Kidney (tissue), 13 donors: ENCODE measurements at regions not wholly inside any gene's neighbourhood (a gene's known extent, or its start where the extent isn't known, plus 50 kb on each side); places are given as distances from the start of the nearest gene placed in this dataset.
"Not testable (repeated sequence)": the region's sequence is repeated elsewhere in the genome, so short reads cannot be mapped to it uniquely, and the experiment has no call there.

Source experiments
- DNase-seq, 5 donors: peaks; one replicate each; pipeline ENCODE4 v3.0.0-alpha.2; 2013 to 2020
- FAIRE-seq: peaks from 2 replicates; lab custom pipeline; 2012; peaks lifted over from hg19 to GRCh38; lab: Jason Lieb, UNC
- H3K27ac ChIP-seq, 2 donors: one replicate each; pipeline ENCODE4 v1.7.0; 2013; ENCODE audit warnings: low read depth in 2 of 2, low read length in 2 of 2, inconsistent platforms in 1 of 2
- H3K27me3 ChIP-seq: one replicate; pipeline ENCODE4 v1.7.1; 2013; ENCODE audit warnings: low read length, inconsistent platforms; ENCODE audit not compliant: control insufficient read depth, insufficient read depth
- H3K36me3 ChIP-seq, 3 donors: one replicate each; pipeline versions ENCODE4 v1.7.0 to v1.7.1; 2013; ENCODE audit warnings: low read length in 3 of 3, control low read depth in 1 of 3, inconsistent platforms in 1 of 3; ENCODE audit not compliant: insufficient read depth in 3 of 3, control insufficient read depth in 2 of 3
- H3K4me1 ChIP-seq, 3 donors: one replicate each; pipeline versions ENCODE4 v1.7.0 to v1.7.1; 2013; ENCODE audit warnings: low read length in 3 of 3, inconsistent platforms in 1 of 3, low read depth in 1 of 3; ENCODE audit not compliant: control insufficient read depth in 2 of 3, insufficient read depth in 2 of 3
- H3K4me3 ChIP-seq, 3 donors: one replicate each; pipeline versions ENCODE4 v1.7.0 to v1.8.1; 2013; ENCODE audit warnings: low read length in 3 of 3, control low read depth in 1 of 3, inconsistent platforms in 1 of 3
- H3K9ac ChIP-seq, 3 donors: one replicate each; pipeline versions ENCODE4 v1.7.0 to v1.7.1; 2013; ENCODE audit warnings: low read length in 3 of 3, control low read depth in 1 of 3, inconsistent platforms in 1 of 3
- H3K9me3 ChIP-seq, 3 donors: one replicate each; pipeline versions ENCODE4 v1.7.0 to v1.7.1; 2013; ENCODE audit warnings: low read length in 3 of 3, control low read depth in 1 of 3, inconsistent platforms in 1 of 3; ENCODE audit not compliant: control insufficient read depth in 2 of 3, insufficient read depth in 1 of 3
- CTCF ChIP-seq: IDR thresholded peaks from 3 replicates; pipeline ENCODE4 v1.5.1; 2012; ENCODE audit warnings: mild to moderate bottlenecking, moderate library complexity, borderline replicate concordance; ENCODE audit not compliant: insufficient read depth; ENCODE audit errors: extremely low read depth
- intact Hi-C: fragments of 100-400 bp; cut with DNase I; formaldehyde crosslinking; loops from one replicate; pipeline ENCODE4 v1.11.1; 2022
- donor health status: control.
- donor health status: control.
- donor health status: control.
- donor health status: control.
- donor health status: control.
- donor health status: DM: yes; HTN: yes; CAD: no.
- donor health status: Normal renal cell carcinoma (clear cell type).

GRCh38 chr13:21240586-21240985 is 64.1 kb downstream of the MRPL57 start:
- Histone ChIP-seq H3K27ac (no peak overlapping the region), H3K9ac (no peak overlapping the region), H3K27me3 (no peaks in the 10 kb centered on the region), H3K4me1 (no peaks in the 10 kb centered on the region), H3K36me3 (no peaks in the 10 kb centered on the region), H3K4me3 (no peak overlapping the region), H3K9me3 (no peaks in the 10 kb centered on the region)
- no peak for DNase-seq
- no peak for TF ChIP-seq CTCF
- intact Hi-C loops: no loop called here
- no peak for FAIRE-seq

- H3K4me3 ChIP-seq: no peak overlapping the region
- FAIRE-seq (no peak), DNase-seq (peak in 3 of 5 donors; percentile 21 to 35 (median 32))
- H3K9ac ChIP-seq: no peak overlapping the region
- H3K27me3 ChIP-seq: no peaks in the 10 kb centered on the region
- H3K9me3 ChIP-seq: no peaks in the 10 kb centered on the region
- TF ChIP-seq CTCF: no peak
- H3K36me3 ChIP-seq: no peaks in the 10 kb centered on the region
- H3K4me1 ChIP-seq: no peaks in the 10 kb centered on the region
- intact Hi-C loops: no loop called here
- no peak overlapping the region for H3K27ac ChIP-seq
These were observed 65.8 kb downstream of the MRPL57 start for GRCh38 chr13:21242236-21242635.

- no peaks in the 10 kb centered on the region for H3K36me3 ChIP-seq
- no peaks in the 10 kb centered on the region for H3K4me1 ChIP-seq
- FAIRE-seq: no peak
- H3K9ac ChIP-seq: no peak overlapping the region
- no peak overlapping the region for H3K27ac ChIP-seq
- intact Hi-C loops: no loop called here
- H3K9me3 ChIP-seq: no peaks in the 10 kb centered on the region
- TF ChIP-seq CTCF: no peak
- H3K27me3 ChIP-seq: no peaks in the 10 kb centered on the region
- H3K4me3 ChIP-seq: no peak overlapping the region
- DNase-seq: peak in 2 of 5 donors; percentile 27 to 46
These were observed 66.8 kb downstream of the MRPL57 start for GRCh38 chr13:21243045-21243897.

GRCh38 chr13:21243898-21244184 is 67.4 kb downstream of the MRPL57 start:
- H3K36me3 ChIP-seq, FAIRE-seq, H3K9me3 ChIP-seq, intact Hi-C loops, H3K27me3 ChIP-seq, H3K4me3 ChIP-seq, H3K9ac ChIP-seq, H3K4me1 ChIP-seq, H3K27ac ChIP-seq, DNase-seq: not testable (repeated sequence)
